HEK293 (cell line): ENCODE measurements at regions not wholly inside any gene's neighbourhood (a gene's known extent, or its start where the extent isn't known, plus 50 kb on each side); places are given as distances from the start of the nearest gene placed in this dataset.

Experiments
- CTCF ChIA-PET: fragments of 350-600 bp; formaldehyde crosslinking; extraction: SDS; loops from one replicate; lab custom pipeline; 2021; ENCODE audit warnings: antibody characterized with exemption; lab: Yijun Ruan, JAX
- POLR2A ChIA-PET: fragments of 300-600 bp; formaldehyde crosslinking; extraction: SDS; loops from one replicate; lab custom pipeline; 2020; ENCODE audit warnings: antibody characterized with exemption, inconsistent platforms; lab: Yijun Ruan, JAX
- H3K27ac ChIP-seq: fragments of 200-500 bp; sonication (Bioruptor generic); 2 replicates; pipeline ENCODE4 v1.5.1; 2014; ENCODE audit warnings: low read depth, low read length, control low read depth, inconsistent platforms; ENCODE audit errors: extremely low read depth
- H3K36me3 ChIP-seq, 2 experiments: fragments of 200-500 bp in 1 of 2; sonication (Bioruptor generic) in 1 of 2; 1 replicate in 1 of 2; 2 replicates in 1 of 2; pipeline ENCODE4 v1.5.1; 2014 to 2017; ENCODE audit warnings: inconsistent platforms in 2 of 2, low read length in 2 of 2; ENCODE audit not compliant: control insufficient read depth in 2 of 2, insufficient read depth in 1 of 2
- H3K4me1 ChIP-seq: fragments of 200-500 bp; sonication (Bioruptor generic); 2 replicates; pipeline ENCODE4 v1.5.1; 2014; ENCODE audit warnings: mild to moderate bottlenecking, low read length, inconsistent platforms; ENCODE audit not compliant: control insufficient read depth, insufficient read depth
- H3K4me3 ChIP-seq: 2 replicates; pipeline ENCODE4 v1.5.1; 2011; ENCODE audit warnings: low read depth, mild to moderate bottlenecking, control low read depth, low read length, moderate library complexity
- H3K9me3 ChIP-seq: fragments of 200-500 bp; sonication (Bioruptor generic); 2 replicates; pipeline ENCODE4 v1.5.1; 2014; ENCODE audit warnings: low read depth, low read length, inconsistent platforms; ENCODE audit not compliant: control insufficient read depth, insufficient read depth
- AEBP2 ChIP-seq: fragments of 450-650 bp; formaldehyde crosslinking; IDR thresholded peaks from 2 replicates; pipeline ENCODE4 v1.5.1; 2016; ENCODE audit warnings: missing biosample characterization, missing genetic modification characterization, borderline replicate concordance
- ELK4 ChIP-seq: IDR thresholded peaks from 2 replicates; pipeline ENCODE4 v1.6.1; 2011; ENCODE audit warnings: mild to moderate bottlenecking, low read depth, low read length, borderline replicate concordance
- GFI1B ChIP-seq: fragments of 450-650 bp; formaldehyde crosslinking; IDR thresholded peaks from 2 replicates; pipeline ENCODE4 v1.5.1; 2016; ENCODE audit warnings: missing biosample characterization, missing genetic modification characterization
- GLI4 ChIP-seq: fragments of 450-650 bp; formaldehyde crosslinking; IDR thresholded peaks from 2 replicates; pipeline ENCODE4 v1.5.1; 2016; ENCODE audit warnings: missing biosample characterization, missing genetic modification characterization
- OVOL3 ChIP-seq: fragments of 450-650 bp; formaldehyde crosslinking; IDR thresholded peaks from 2 replicates; pipeline ENCODE4 v1.5.1; 2016; ENCODE audit warnings: missing biosample characterization, missing genetic modification characterization
- PRDM2 ChIP-seq: fragments of 450-650 bp; formaldehyde crosslinking; IDR thresholded peaks from 2 replicates; pipeline ENCODE4 v1.5.1; 2016; ENCODE audit warnings: missing biosample characterization, missing genetic modification characterization, borderline replicate concordance
- SALL2 ChIP-seq: fragments of 450-650 bp; formaldehyde crosslinking; IDR thresholded peaks from 2 replicates; pipeline ENCODE4 v1.5.0; 2017; ENCODE audit warnings: missing biosample characterization, mild to moderate bottlenecking, missing genetic modification characterization, borderline replicate concordance
- ZNF132 ChIP-seq: fragments of 450-650 bp; formaldehyde crosslinking; IDR thresholded peaks from 2 replicates; pipeline ENCODE4 v1.5.1; 2017; ENCODE audit warnings: missing biosample characterization, missing genetic modification characterization, borderline replicate concordance
- ZNF211 ChIP-seq: fragments of 450-650 bp; formaldehyde crosslinking; IDR thresholded peaks from 2 replicates; pipeline ENCODE4 v1.5.1; 2016; ENCODE audit warnings: low read depth, missing biosample characterization, missing genetic modification characterization
- ZNF23 ChIP-seq: fragments of 450-650 bp; formaldehyde crosslinking; IDR thresholded peaks from 2 replicates; pipeline ENCODE4 v1.5.1; 2016; ENCODE audit warnings: missing biosample characterization, missing genetic modification characterization, borderline replicate concordance
- ZNF398 ChIP-seq: fragments of 450-650 bp; formaldehyde crosslinking; IDR thresholded peaks from 2 replicates; pipeline ENCODE4 v1.5.1; 2017; ENCODE audit warnings: missing biosample characterization, missing genetic modification characterization
- ZNF433 ChIP-seq: fragments of 450-650 bp; formaldehyde crosslinking; IDR thresholded peaks from 2 replicates; pipeline ENCODE4 v1.5.1; 2016; ENCODE audit warnings: missing biosample characterization, missing genetic modification characterization, low read depth
- ZNF48 ChIP-seq: fragments of 450-650 bp; formaldehyde crosslinking; IDR thresholded peaks from 2 replicates; pipeline ENCODE4 v1.5.1; 2016; ENCODE audit warnings: missing biosample characterization, missing genetic modification characterization
- ZNF518A ChIP-seq: fragments of 450-650 bp; formaldehyde crosslinking; conservative IDR thresholded peaks from 2 replicates; pipeline ENCODE4 v1.5.1; 2016; ENCODE audit warnings: low read depth, missing biosample characterization, missing genetic modification characterization
- ZNF600 ChIP-seq: fragments of 450-650 bp; formaldehyde crosslinking; IDR thresholded peaks from 2 replicates; pipeline ENCODE4 v1.5.1; 2016; ENCODE audit warnings: missing biosample characterization, missing genetic modification characterization
- ZNF639 ChIP-seq: fragments of 450-650 bp; formaldehyde crosslinking; IDR thresholded peaks from 2 replicates; pipeline ENCODE4 v1.5.1; 2016; ENCODE audit warnings: missing biosample characterization, missing genetic modification characterization
- ZNF707 ChIP-seq: fragments of 450-650 bp; formaldehyde crosslinking; IDR thresholded peaks from 2 replicates; pipeline ENCODE4 v1.5.1; 2016; ENCODE audit warnings: missing biosample characterization, missing genetic modification characterization
- ZXDB ChIP-seq: fragments of 450-650 bp; formaldehyde crosslinking; IDR thresholded peaks from 2 replicates; pipeline ENCODE4 v1.5.1; 2016; ENCODE audit warnings: missing biosample characterization, missing genetic modification characterization

GRCh38 chr20:24418731-24419130 is 50.7 kb upstream of the SYNDIG1 start:
- ChIA-PET POLR2A (no interaction called here), CTCF (no interaction called here)
- H3K4me1 ChIP-seq, result no peaks in the 10 kb centered on the region
- TF ChIP-seq ZNF707 (tag by site-specific recombination) (no peak), OVOL3 (tag by site-specific recombination) (no peak), ZNF433 (tag by site-specific recombination) (no peak), SALL2 (no peak), GLI4 (tag by site-specific recombination) (no peak), ZNF518A (no peak), AEBP2 (tag by site-specific recombination) (no peak), GFI1B (tag by site-specific recombination) (no peak), PRDM2 (no peak), ZNF211 (tag by site-specific recombination) (no peak)
- no peak overlapping the region for H3K27ac ChIP-seq
- H3K4me3 ChIP-seq, result no peak overlapping the region
- no peaks in the 10 kb centered on the region for H3K9me3 ChIP-seq
- H3K36me3 ChIP-seq, result no peaks in the 10 kb centered on the region

GRCh38 chr20:24417485-24417884 is 51.9 kb upstream of the SYNDIG1 start:
- Histone ChIP-seq H3K9me3 (no peaks in the 10 kb centered on the region), H3K36me3 (no peaks in the 10 kb centered on the region), H3K4me1 (no peaks in the 10 kb centered on the region), H3K27ac (no peak overlapping the region), H3K4me3 (no peak overlapping the region)
- ChIA-PET POLR2A (no interaction called here), CTCF (no interaction called here)
- TF ChIP-seq ELK4 (no peak), ZNF48 (tag by site-specific recombination) (no peak), ZNF132 (no peak), ZNF398 (tag by site-specific recombination) (no peak), ZNF600 (tag by site-specific recombination) (no peak), ZNF639 (tag by site-specific recombination) (no peak), ZXDB (tag by site-specific recombination) (no peak), ZNF23 (tag by site-specific recombination) (no peak), GLI4 (tag by site-specific recombination) (no peak)
